GM13976 (cell line): ENCODE measurements at regions not wholly inside any gene's neighbourhood (a gene's known extent, or its start where the extent isn't known, plus 50 kb on each side); places are given as distances from the start of the nearest gene placed in this dataset.

Experiments used
- DNase-seq: peaks from one replicate; pipeline ENCODE4 v3.0.0; 2012; ENCODE audit warnings: low spot score
- in situ Hi-C: fragments of 300-500 bp; cut with MboI; formaldehyde crosslinking; loops from one replicate; pipeline ENCODE4 v1.12.0; 2022; ENCODE audit warnings: low sequenced_read_pairs, mixed read lengths, inconsistent platforms; ENCODE audit not compliant: unreplicated experiment
- TF ChIP-seq, protein P1 (sequence below): IDR thresholded peaks from 2 replicates; pipeline ENCODE4 v1.5.1; 2012; ENCODE audit warnings: borderline replicate concordance, mild to moderate bottlenecking; ENCODE audit not compliant: insufficient read depth; ENCODE audit errors: extremely low read depth, missing control alignments, control extremely low read depth

DNA sequence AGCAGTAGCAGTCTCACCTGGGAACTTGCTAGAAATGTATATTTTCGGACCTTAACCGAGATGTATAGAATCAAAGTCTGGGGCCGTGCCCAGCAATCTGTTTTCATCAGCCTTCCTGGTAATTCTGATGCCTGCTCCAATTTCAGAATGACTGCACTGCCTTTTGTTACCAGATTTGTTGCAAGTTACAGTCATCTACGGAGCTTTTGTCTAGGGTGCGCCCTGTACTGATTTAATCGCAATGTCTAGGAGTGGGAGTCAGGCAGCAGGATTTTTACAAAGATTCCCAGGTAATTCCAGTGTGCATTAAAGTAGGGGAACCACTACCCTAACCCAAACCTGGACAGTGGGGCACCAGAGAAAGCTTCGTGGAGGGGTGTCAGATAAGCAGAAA, 178.0 kb downstream of the HAUS1 start:
- TF ChIP-seq, protein P1, sequence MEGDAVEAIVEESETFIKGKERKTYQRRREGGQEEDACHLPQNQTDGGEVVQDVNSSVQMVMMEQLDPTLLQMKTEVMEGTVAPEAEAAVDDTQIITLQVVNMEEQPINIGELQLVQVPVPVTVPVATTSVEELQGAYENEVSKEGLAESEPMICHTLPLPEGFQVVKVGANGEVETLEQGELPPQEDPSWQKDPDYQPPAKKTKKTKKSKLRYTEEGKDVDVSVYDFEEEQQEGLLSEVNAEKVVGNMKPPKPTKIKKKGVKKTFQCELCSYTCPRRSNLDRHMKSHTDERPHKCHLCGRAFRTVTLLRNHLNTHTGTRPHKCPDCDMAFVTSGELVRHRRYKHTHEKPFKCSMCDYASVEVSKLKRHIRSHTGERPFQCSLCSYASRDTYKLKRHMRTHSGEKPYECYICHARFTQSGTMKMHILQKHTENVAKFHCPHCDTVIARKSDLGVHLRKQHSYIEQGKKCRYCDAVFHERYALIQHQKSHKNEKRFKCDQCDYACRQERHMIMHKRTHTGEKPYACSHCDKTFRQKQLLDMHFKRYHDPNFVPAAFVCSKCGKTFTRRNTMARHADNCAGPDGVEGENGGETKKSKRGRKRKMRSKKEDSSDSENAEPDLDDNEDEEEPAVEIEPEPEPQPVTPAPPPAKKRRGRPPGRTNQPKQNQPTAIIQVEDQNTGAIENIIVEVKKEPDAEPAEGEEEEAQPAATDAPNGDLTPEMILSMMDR, result no peak
- no peak for DNase-seq
- in situ Hi-C loops, result loop anchor here (25.0 kb wide), 1 partner anchor 205 kb away; no protein-coding TSS in a partner anchor

DNA sequence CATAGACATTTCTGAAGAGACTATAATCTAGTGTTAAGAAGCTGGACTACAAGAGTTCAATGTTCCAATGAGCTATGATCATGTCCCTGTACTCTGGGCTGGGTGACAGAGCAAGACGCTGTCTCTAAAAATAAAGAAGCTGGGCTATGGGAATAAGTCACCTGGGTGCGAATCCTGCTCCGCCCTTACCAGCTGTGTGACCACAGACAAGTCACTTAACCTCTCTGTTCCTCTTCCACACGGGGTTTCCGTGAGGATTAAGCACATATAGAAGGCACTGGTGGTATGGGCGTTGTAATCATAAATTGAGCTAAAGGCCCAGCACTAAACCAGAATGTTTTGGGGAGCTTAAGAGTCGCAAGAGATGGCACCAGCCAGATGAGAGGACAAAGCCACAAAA, 178.5 kb downstream of the HAUS1 start:
- in situ Hi-C loops, result loop anchor here (25.0 kb wide), 1 partner anchor 205 kb away; no protein-coding TSS in a partner anchor
- DNase-seq, result no peak
- TF ChIP-seq, protein P1, result no peak

DNA sequence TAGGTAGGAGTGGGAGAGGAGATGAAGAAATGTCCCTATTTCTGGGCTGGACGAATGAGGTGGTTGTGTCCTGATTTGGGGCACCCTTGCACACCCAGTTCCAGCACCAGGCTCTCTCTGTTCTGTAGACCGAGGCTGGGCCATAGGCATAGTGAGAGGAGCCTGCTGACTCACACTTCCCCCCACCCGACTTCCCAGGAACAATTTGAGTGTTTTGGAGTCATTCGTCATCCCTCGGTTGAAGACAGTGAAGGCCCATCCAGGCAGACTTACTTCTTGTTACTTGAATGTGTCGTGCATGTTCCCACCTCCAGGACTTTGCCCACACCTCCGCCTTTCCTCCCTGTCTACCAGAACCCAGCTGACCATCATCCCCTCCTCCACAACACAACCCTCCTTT, 179.1 kb downstream of the HAUS1 start:
- TF ChIP-seq, protein P1, result no peak
- DNase-seq, result no peak
- in situ Hi-C loops, result loop anchor here (25.0 kb wide), 1 partner anchor 204 kb away; no protein-coding TSS in a partner anchor

DNA sequence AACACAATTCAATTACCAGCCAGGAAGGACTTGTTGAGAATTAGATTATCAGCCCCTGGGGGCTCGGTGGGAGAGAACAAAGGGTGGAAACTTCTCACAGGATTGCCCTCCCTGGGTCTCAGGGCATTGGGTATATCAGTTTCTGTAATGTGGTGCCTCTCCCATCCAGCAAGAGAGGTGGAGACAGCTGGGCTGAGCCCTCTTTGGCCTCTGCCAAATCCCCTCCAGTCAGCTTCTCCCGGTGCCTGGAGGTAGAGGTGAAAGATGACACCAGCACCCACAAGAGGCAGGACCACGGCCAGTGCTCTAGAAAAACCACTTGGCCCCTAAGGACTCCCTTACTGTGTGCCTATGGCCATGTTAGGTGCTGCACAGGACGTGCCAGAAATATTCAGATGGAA, 179.7 kb downstream of the HAUS1 start:
- no peak for DNase-seq
- TF ChIP-seq, protein P1, result no peak
- in situ Hi-C loops, result loop anchor here (25.0 kb wide), 1 partner anchor 203 kb away; no protein-coding TSS in a partner anchor

DNA sequence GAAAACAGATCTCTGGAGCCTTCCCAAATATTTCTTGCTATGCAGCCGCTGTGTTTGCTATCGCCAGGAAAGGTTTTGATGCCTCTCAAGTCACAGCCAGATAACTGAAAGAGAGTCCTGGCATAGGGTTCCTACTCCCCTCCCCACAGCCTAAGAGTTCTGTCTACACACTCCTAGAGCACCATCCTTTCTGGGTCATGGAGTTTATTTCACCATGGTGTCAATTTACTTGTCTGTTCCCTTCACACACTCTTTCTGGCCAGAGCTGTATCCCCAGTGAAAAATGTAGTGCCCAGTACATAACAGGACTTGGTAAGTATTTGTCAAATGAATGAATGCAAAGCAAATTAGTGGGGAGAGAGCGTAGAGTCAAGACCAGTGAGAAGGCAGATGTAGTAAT, 185.3 kb downstream of the HAUS1 start:
- TF ChIP-seq, protein P1, result no peak
- no peak for DNase-seq
- in situ Hi-C loops, result loop anchor here (25.0 kb wide), 1 partner anchor 198 kb away; no protein-coding TSS in a partner anchor

DNA sequence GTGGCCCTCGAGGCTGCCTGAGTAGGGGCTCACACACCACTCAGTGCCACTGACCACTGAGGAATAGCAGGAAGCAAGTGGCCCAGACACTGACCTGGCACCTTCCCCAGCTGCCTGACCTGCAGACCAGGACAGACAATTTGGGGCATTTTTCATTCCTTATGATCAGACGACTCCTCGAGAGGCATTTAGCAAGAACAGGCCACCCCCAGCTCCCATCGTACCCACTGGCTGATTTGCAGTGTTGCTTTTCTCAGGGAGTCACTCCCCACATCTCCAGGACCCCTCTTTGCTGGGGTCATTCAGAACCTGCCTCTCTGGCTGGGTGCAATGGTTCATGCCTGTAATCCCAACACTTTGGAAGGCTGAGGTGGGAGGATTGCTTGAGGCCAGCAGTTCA, 185.7 kb downstream of the HAUS1 start:
- in situ Hi-C loops, result loop anchor here (25.0 kb wide), 1 partner anchor 197 kb away; no protein-coding TSS in a partner anchor
- TF ChIP-seq, protein P1, result no peak
- no peak for DNase-seq
